Kidney epithelial cell (primary cell): ENCODE measurements at regions not wholly inside any gene's neighbourhood (a gene's known extent, or its start where the extent isn't known, plus 50 kb on each side); places are given as distances from the start of the nearest gene placed in this dataset.

Source experiments
- DNase-seq: peaks from one replicate; pipeline ENCODE4 v3.0.0-alpha.2; 2010; ENCODE audit warnings: low read depth
- H3K27me3 ChIP-seq: 2 replicates; pipeline ENCODE4 v1.6.0; 2011; ENCODE audit warnings: low read length; ENCODE audit not compliant: control insufficient read depth, insufficient read depth
- H3K36me3 ChIP-seq: 2 replicates; pipeline ENCODE4 v1.5.1; 2011; ENCODE audit warnings: low read length; ENCODE audit not compliant: control insufficient read depth, insufficient read depth
- H3K4me3 ChIP-seq: 2 replicates; pipeline ENCODE4 v1.5.1; 2011; ENCODE audit warnings: low read depth, mild to moderate bottlenecking, control low read depth, low read length
- TF ChIP-seq, protein P1 (sequence below): IDR thresholded peaks from 2 replicates; pipeline ENCODE4 v1.5.1; 2011; ENCODE audit warnings: mild to moderate bottlenecking, moderate library complexity, low read length, control low read depth, inconsistent platforms; ENCODE audit not compliant: insufficient read depth, poor library complexity, severe bottlenecking

DNA sequence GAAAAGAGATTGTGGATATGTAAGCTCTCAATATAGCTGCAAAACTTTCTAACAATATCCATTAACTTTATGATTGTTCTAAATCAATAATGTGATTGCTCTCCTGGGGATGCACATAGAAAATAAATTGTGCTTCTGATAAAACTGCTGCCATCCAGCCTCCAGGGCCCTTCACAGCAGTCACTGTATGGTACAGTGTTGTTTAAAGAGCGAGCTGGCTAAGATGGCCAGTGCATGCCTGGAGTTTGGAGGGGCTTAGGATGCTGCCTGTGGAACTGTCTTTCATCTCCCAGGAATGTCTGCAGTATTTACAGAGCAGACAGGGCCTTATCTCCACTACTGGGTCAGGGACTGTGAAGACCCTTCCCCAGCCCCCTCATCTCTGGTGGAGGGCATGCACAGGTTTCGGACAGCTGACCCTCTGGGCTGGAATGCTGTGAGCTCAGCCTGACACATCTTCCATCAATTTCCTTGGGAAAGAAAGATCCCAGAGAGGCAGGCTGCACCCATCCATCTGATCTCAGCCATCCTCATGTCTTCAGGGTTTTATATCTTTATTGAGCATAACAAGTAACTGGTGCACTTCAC lies 137.0 kb downstream of the PLPP3 start:
- no peak for DNase-seq
- Histone ChIP-seq H3K27me3 (no peaks in the 10 kb centered on the region), H3K4me3 (no peak overlapping the region), H3K36me3 (no peaks in the 10 kb centered on the region)
- TF ChIP-seq, protein P1, sequence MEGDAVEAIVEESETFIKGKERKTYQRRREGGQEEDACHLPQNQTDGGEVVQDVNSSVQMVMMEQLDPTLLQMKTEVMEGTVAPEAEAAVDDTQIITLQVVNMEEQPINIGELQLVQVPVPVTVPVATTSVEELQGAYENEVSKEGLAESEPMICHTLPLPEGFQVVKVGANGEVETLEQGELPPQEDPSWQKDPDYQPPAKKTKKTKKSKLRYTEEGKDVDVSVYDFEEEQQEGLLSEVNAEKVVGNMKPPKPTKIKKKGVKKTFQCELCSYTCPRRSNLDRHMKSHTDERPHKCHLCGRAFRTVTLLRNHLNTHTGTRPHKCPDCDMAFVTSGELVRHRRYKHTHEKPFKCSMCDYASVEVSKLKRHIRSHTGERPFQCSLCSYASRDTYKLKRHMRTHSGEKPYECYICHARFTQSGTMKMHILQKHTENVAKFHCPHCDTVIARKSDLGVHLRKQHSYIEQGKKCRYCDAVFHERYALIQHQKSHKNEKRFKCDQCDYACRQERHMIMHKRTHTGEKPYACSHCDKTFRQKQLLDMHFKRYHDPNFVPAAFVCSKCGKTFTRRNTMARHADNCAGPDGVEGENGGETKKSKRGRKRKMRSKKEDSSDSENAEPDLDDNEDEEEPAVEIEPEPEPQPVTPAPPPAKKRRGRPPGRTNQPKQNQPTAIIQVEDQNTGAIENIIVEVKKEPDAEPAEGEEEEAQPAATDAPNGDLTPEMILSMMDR, result no peak

- no peak for DNase-seq
- no peaks in the 10 kb centered on the region for H3K36me3 ChIP-seq
- TF ChIP-seq, protein P1, result no peak
- H3K27me3 ChIP-seq, result no peaks in the 10 kb centered on the region
- H3K4me3 ChIP-seq, result no peak overlapping the region
Measured at GRCh38 chr1:56441601-56442000, 137.8 kb downstream of the PLPP3 start.

- no peaks in the 10 kb centered on the region for H3K36me3 ChIP-seq
- no peak for DNase-seq
- TF ChIP-seq, protein P1, result no peak
Measured at GRCh38 chr1:56439610-56440264, 139.6 kb downstream of the PLPP3 start.

DNA sequence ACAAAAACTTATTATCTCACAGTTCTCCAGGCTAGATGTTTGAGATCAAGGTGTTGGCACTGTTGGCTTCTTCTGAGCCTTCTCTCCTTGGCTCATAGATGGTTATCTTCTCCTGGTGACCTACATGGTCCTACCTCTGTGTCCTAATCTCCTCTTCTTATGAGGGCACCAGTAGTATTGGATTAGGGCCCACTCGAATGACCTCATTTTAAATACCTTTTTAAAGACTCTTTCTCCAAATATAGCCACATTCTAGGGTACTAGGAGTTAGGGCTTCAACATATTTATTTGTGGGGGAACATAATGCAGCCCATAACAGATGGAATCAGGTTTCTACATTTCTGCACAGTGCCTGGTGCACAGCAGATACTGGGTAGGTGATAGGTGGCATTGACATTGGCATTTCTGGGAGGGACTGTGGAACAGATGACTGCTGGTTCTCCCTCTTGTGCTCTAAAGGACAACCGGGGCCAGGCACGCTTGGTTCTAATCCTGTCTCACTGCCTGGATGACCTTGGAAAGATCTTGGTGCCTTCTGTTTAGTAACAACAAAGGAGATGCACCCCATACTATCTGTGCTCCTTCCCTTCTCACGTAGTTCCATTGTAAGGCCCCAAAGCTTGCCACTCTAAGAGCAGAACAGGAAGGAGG lies 140.3 kb downstream of the PLPP3 start:
- TF ChIP-seq, protein P1, result no peak
- Histone ChIP-seq H3K27me3 (no peaks in the 10 kb centered on the region), H3K4me3 (no peak overlapping the region), H3K36me3 (no peaks in the 10 kb centered on the region)
- DNase-seq, result no peak

More at GRCh38 chr1:56439610-56440264, 139.6 kb downstream of the PLPP3 start:
- no peaks in the 10 kb centered on the region for H3K27me3 ChIP-seq
- no peak overlapping the region for H3K4me3 ChIP-seq

DNA sequence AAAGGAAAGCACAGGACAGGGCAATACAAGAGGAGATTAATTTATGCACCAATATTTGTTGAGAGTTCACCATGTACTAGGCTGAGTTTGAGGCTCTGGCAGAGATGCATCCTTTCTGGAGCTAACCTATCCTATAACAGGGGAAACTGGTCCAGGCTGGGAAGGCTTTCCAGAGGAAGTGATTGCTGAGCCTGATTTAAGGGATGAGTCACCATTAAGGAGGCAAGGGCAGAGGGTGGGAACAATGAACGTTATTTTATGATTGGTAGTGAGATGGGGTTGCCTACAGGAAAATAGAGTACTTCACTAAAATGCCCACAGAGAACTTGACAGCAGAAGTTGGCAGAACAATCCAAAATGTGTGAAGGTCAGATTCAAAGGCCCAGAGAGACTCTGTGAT lies 141.4 kb downstream of the PLPP3 start:
- TF ChIP-seq, protein P1, result no peak
- no peaks in the 10 kb centered on the region for H3K36me3 ChIP-seq
- DNase-seq, result no peak
- no peak overlapping the region for H3K4me3 ChIP-seq
- no peaks in the 10 kb centered on the region for H3K27me3 ChIP-seq

DNA sequence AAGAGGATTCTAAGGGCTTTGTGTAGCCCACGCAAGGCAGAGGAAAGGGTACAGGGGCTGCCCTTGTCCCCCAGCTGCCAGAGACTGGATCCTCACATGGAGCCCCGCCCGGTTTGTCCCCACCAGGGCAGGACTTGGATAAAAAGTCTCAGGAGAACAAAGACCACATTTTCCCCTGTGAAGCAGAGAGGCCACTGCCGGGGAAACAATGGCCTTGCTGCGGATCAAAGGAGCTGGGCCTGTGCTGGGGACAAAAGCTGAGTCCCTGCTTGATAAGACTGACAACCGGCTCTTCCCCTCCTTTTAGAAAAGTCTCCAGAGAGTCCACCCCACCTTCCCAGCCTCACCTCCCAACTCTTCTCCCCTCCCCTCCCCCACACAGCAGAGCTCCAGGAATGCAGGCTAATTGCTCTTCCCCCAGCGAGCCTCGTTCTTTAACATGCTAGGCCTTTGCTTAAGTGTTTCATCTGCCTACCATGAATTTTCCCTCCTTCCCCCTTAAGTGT lies 142.4 kb downstream of the PLPP3 start:
- no peaks in the 10 kb centered on the region for H3K36me3 ChIP-seq
- DNase-seq, result no peak
- TF ChIP-seq, protein P1, result no peak
- H3K27me3 ChIP-seq, result no peaks in the 10 kb centered on the region
- no peak overlapping the region for H3K4me3 ChIP-seq
